GM12872 (cell line): ENCODE measurements at regions not wholly inside any gene's neighbourhood (a gene's known extent, or its start where the extent isn't known, plus 50 kb on each side); places are given as distances from the start of the nearest gene placed in this dataset.

Experiments
- CTCF ChIP-seq: IDR thresholded peaks from 3 replicates; pipeline ENCODE4 v1.5.1; 2011; ENCODE audit warnings: low read depth, mild to moderate bottlenecking, low read length, moderate library complexity; ENCODE audit not compliant: insufficient read depth

GRCh38 chr16:85290626-85291301 lies 178.5 kb upstream of the CIBAR2 start:
- TF ChIP-seq CTCF = no peak

GRCh38 chr16:85291302-85292148 lies 179.3 kb upstream of the CIBAR2 start:
- no peak for TF ChIP-seq CTCF

DNA sequence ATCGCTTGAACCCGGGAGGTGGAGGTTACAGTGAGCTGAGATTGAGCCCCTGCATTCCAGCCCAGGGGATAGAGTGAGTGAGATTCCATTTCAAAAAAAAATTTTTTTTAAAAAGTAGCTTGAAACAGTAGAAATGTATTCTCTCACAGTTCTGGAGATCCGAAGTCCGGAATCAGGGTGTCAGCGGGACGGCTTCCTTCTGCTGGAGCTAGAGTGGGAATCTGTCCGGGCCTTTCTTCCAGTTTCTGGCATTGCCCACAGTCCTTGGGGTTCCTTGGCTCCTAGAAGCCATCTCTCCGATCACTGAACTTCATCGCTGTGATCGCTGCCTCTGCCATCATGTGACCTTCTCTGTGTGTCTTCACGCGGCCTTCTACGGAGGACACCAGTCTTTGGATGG lies 181.2 kb upstream of the CIBAR2 start:
- no peak for TF ChIP-seq CTCF

- TF ChIP-seq CTCF = no peak
Measured at GRCh38 chr16:85293904-85294642, 181.8 kb upstream of the CIBAR2 start.

DNA sequence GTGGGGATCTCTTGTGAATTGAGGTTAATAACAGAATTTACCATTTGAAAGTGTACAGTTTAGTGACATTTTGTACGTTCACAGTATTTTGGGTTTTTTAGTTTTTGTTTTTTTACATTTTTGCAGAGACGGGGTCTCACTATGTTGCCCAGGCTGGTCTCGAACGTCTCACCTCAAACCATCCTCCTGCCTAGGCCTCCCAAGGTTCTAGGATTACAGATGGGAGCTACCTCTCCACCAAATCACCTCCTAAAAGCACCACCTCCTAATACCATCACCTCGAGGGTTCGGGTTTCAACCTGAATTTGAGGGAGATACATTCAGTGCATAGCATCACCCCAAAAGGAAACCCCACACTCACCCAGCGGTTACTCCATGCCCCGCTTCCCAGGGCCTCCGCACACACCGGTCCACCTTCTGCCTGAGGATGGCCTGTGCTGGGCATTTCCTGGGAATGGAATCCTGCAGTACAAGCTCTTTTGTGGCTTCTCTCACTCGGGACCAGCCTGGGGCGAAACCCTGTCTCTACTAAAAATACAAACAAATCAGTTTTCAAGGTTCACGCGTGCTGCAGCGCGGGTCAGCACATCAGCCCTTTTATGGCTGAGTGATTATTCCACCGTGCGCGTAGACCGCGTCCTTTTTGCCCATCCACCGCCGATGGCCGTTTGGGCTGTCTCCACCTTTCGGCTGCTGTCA lies 182.7 kb upstream of the CIBAR2 start:
- no peak for TF ChIP-seq CTCF

- TF ChIP-seq CTCF = peak; percentile 87
Measured at GRCh38 chr16:85296859-85297660, 184.8 kb upstream of the CIBAR2 start.
